Body of pancreas (tissue), 4 donors: ENCODE measurements at regions not wholly inside any gene's neighbourhood (a gene's known extent, or its start where the extent isn't known, plus 50 kb on each side); places are given as distances from the start of the nearest gene placed in this dataset.

Experiments
- ATAC-seq: fragments of 150-250 bp; one replicate; pipeline ENCODE4 v1.9.1; 2016
- DNase-seq, 4 donors: peaks; one replicate each; pipeline ENCODE4 v3.0.0-alpha.2; 2019
- H3K27ac ChIP-seq, 4 donors: fragments of 200-600 bp; sonication (generic); 1 replicate in 3 of 4; 2 replicates in 1 of 4; pipeline versions ENCODE4 v1.5.1 to v1.6.1; 2016 to 2019; ENCODE audit warnings: mild to moderate bottlenecking in 1 of 4, mixed read lengths in 1 of 4, moderate library complexity in 1 of 4
- H3K27me3 ChIP-seq, 2 donors: fragments of 200-600 bp; sonication (generic); one replicate each; pipeline ENCODE4 v1.6.0; 2016; ENCODE audit warnings: mild to moderate bottlenecking in 1 of 2
- H3K36me3 ChIP-seq, 2 donors: fragments of 200-600 bp; sonication (generic); replicated peaks in 1 of 2; 2 replicates each; pipeline ENCODE4 v1.5.1; 2016; ENCODE audit warnings: low read depth in 2 of 2; ENCODE audit not compliant: insufficient read depth in 1 of 2
- H3K4me1 ChIP-seq: fragments of 200-600 bp; sonication (generic); one replicate; pipeline ENCODE4 v1.6.0; 2016
- H3K4me3 ChIP-seq, 2 donors: fragments of 200-600 bp; sonication (generic); 1 replicate in 1 of 2; 2 replicates in 1 of 2; pipeline ENCODE4 v1.5.1; 2016 to 2019
- H3K9me3 ChIP-seq, 3 donors: fragments of 200-600 bp; sonication (generic); 1 replicate in 2 of 3; 2 replicates in 1 of 3; pipeline ENCODE4 v1.5.1; 2016
- POLR2A ChIP-seq, 3 donors: fragments of 450-650 bp; IDR thresholded peaks; one replicate each; pipeline ENCODE4 v1.6.1; 2016; ENCODE audit warnings: antibody characterized with exemption in 3 of 3, mild to moderate bottlenecking in 2 of 3
- WGBS, 2 donors: methylation state at CpG; one replicate each; pipeline ENCODE4 v1.1.5; 2017; 5-methylcytosine and 5-hydroxymethylcytosine counted together
- intact Hi-C: fragments of 100-400 bp; cut with DNase I; formaldehyde crosslinking; loops from one replicate; pipeline ENCODE4 v1.15.1; 2023
- TF ChIP-seq, protein P1 (sequence below), 7 experiments: fragments of 450-650 bp in 4 of 7; fragments of 200-600 bp in 3 of 7; sonication (generic) in 3 of 7; IDR thresholded peaks; one replicate each; pipeline ENCODE4 v1.5.1; 2016 to 2019; ENCODE audit warnings: antibody characterized with exemption in 7 of 7

DNA sequence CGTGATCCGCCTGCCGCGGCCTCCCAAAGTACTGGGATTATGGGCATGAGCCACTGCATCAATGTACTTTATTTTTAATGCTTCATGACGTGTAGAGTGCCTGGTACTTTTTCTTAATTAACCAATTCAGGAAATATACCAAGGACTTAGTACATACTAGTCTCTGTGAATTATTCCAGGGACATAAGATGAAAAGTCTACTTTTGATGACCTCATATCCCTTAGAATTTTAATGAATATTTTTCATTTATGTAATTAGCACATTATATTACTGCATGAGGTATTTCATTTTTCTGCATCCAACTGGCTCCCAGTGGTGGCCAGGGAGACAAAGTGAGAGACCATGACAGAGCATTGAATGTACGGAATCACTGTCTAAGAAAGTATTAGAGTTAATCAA is 577.7 kb upstream of the NOVA1 start:
- TF ChIP-seq, protein P1, sequence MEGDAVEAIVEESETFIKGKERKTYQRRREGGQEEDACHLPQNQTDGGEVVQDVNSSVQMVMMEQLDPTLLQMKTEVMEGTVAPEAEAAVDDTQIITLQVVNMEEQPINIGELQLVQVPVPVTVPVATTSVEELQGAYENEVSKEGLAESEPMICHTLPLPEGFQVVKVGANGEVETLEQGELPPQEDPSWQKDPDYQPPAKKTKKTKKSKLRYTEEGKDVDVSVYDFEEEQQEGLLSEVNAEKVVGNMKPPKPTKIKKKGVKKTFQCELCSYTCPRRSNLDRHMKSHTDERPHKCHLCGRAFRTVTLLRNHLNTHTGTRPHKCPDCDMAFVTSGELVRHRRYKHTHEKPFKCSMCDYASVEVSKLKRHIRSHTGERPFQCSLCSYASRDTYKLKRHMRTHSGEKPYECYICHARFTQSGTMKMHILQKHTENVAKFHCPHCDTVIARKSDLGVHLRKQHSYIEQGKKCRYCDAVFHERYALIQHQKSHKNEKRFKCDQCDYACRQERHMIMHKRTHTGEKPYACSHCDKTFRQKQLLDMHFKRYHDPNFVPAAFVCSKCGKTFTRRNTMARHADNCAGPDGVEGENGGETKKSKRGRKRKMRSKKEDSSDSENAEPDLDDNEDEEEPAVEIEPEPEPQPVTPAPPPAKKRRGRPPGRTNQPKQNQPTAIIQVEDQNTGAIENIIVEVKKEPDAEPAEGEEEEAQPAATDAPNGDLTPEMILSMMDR (IDR thresholded peaks at IDR 0.05): no peak
- no peak for TF ChIP-seq POLR2A (IDR thresholded peaks at IDR 0.05)

DNA sequence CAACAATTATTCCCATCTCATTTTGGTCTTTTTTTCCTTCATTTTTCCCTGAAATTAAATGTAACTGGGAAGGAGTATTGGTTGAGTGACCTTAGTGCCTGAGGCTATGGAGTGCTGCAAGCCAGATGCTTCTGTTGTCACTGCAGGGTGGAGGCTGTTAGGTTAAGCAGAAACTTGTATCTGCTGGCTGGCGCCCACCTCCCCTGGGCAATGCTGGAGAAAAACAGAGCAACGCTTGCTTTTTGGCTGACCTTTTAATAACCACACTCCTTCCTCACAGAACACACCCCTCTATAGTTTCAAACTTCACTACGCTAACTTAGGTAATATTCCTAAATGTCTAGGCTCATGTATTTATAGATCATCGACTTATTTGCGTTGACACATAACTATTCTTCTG is 583.5 kb upstream of the NOVA1 start:
- 65 to 81% methylated on average over 5 of the region's 5 CpGs for WGBS, 2 donors
- DNase-seq (no peak), ATAC-seq (no peak)
- intact Hi-C loops: no loop called here
- Histone ChIP-seq H3K9me3 (no peaks in the 10 kb centered on the region), H3K27ac (no peak overlapping the region), H3K27me3 (no peaks in the 10 kb centered on the region), H3K4me3 (no peak overlapping the region), H3K4me1 (no peaks in the 10 kb centered on the region), H3K36me3 (no peaks in the 10 kb centered on the region)
- TF ChIP-seq, protein P1 (IDR thresholded peaks at IDR 0.05): no peak
- TF ChIP-seq POLR2A (IDR thresholded peaks at IDR 0.05): no peak

More for the DNA sequence above, 577.7 kb upstream of the NOVA1 start:
- Histone ChIP-seq H3K36me3 (no peaks in the 10 kb centered on the region), H3K4me3 (no peak overlapping the region), H3K27ac (no peak overlapping the region), H3K27me3 (no peaks in the 10 kb centered on the region), H3K4me1 (no peaks in the 10 kb centered on the region), H3K9me3 (peaks cover 0 to 2% (median 0%) of the 10 kb centered on the region in 3 donors)
- WGBS, 2 donors: 81 to 85% methylated on average over 6 of the region's 6 CpGs
- intact Hi-C loops: no loop called here
- ATAC-seq: no peak
- no peak for DNase-seq

DNA sequence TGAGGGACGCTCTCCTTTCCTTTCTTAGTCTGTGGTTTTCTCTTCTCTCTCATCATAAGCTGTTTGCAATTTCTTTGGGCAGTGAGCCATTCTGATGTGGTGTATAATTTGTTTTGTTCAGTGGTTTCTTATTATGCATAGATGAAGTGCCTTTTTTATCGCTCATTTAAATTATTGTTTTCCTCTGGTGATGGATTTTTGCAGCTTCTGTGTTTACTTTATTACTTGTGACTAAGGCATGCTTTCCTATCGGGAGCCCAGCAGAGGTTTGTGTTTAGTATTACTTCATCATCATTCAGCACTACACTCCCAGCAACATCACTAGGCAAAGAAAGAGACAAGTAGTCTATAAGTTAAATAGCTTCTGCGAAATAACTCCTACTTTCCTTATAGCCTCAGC is 586.6 kb upstream of the NOVA1 start:
- WGBS, 2 donors: 66 to 67% methylated on average over 4 of the region's 4 CpGs
- H3K27ac ChIP-seq: no peak overlapping the region
- TF ChIP-seq, protein P1 (IDR thresholded peaks at IDR 0.05): no peak
- no peak for TF ChIP-seq POLR2A (IDR thresholded peaks at IDR 0.05)
- H3K27me3 ChIP-seq: no peaks in the 10 kb centered on the region
- H3K9me3 ChIP-seq: no peaks in the 10 kb centered on the region
- no peaks in the 10 kb centered on the region for H3K4me1 ChIP-seq
- intact Hi-C loops: no loop called here
- DNase-seq: no peak
- H3K36me3 ChIP-seq: no peaks in the 10 kb centered on the region
- H3K4me3 ChIP-seq: no peak overlapping the region
- no peak for ATAC-seq

DNA sequence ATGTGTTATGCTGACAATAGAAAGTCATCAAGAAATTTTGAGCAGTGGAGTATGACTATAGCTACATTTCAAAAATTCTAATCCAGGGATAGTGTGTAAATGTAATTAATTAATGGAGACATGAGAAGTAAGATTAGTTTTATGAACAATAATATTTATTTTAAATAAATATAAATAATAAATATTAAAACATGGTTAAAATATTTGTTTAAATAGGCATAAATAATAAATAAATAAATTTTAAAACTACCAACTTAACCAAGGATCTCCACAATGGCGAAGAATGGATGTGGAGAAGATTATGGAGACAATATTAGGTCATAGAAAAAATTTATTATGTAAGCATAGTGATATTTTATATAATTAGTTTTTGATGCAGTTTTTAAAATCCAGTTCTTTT is 588.2 kb upstream of the NOVA1 start:
- Histone ChIP-seq H3K36me3 (no peaks in the 10 kb centered on the region), H3K4me3 (no peak overlapping the region), H3K27me3 (no peaks in the 10 kb centered on the region), H3K27ac (no peak overlapping the region), H3K4me1 (no peaks in the 10 kb centered on the region), H3K9me3 (no peaks in the 10 kb centered on the region)
- WGBS, 2 donors: 68 to 75% methylated on average over 1 of the region's 1 CpG
- no peak for TF ChIP-seq POLR2A (IDR thresholded peaks at IDR 0.05)
- TF ChIP-seq, protein P1 (IDR thresholded peaks at IDR 0.05): no peak
- intact Hi-C loops: no loop called here
- ATAC-seq (no peak), DNase-seq (no peak)

DNA sequence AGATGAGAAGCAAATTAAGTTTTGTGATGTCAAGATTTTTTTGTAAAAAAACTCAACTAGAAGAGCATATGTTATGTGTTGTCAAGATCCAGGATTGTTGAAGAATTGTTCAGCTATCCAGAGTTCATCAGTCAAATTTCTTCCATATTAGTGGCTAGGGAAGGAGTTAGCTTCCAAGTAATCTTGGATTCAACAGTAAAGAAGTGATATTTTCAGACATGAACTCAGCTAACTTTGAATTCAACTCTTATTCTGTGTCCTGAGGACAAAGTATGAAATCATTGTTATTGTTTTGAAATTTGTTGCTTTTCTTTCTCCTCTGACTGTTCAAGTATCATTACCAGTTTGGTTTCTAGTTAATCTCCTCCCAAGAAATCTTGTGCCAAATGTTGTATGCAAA is 589.3 kb upstream of the NOVA1 start:
- no peaks in the 10 kb centered on the region for H3K36me3 ChIP-seq
- intact Hi-C loops: no loop called here
- H3K9me3 ChIP-seq: no peaks in the 10 kb centered on the region
- no peak for ATAC-seq
- H3K27me3 ChIP-seq: no peaks in the 10 kb centered on the region
- H3K4me3 ChIP-seq: no peak overlapping the region
- no peaks in the 10 kb centered on the region for H3K4me1 ChIP-seq
- no peak for DNase-seq
- TF ChIP-seq POLR2A (IDR thresholded peaks at IDR 0.05): no peak
- TF ChIP-seq, protein P1 (IDR thresholded peaks at IDR 0.05): no peak
- H3K27ac ChIP-seq: no peak overlapping the region
